HG03103 (cell line): ENCODE measurements at regions not wholly inside any gene's neighbourhood (a gene's known extent, or its start where the extent isn't known, plus 50 kb on each side); places are given as distances from the start of the nearest gene placed in this dataset.
"Not testable (repeated sequence)": the region's sequence is repeated elsewhere in the genome, so short reads cannot be mapped to it uniquely, and the experiment has no call there.

Source experiments
- ATAC-seq: cut with Tn5 transposase; IDR thresholded peaks from one replicate; pipeline ENCODE4 v1.9.1; 2021; ENCODE audit warnings: low read depth; ENCODE audit not compliant: unreplicated experiment

GRCh38 chr9:115300116-115300515 lies 182.2 kb upstream of the TNC start:
- no peak for ATAC-seq

DNA sequence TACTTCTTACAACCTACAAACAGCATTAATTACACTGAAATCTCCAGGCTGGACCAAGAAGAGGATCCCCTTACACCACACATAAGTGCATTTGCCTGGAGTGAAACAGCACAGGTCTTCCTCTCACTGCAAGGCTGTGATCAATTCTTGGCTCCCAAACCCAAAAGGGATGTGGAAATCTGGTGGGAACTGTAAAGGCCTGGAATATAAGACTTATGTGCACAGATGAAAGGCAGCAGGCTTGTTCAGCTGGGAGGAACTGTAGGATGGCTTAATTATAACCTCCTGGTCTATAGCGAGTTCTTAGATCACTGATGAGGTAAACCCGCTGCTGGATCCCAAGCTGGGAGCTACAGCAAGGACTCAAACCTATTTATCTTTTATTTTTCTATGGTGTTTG lies 182.9 kb upstream of the TNC start:
- no peak for ATAC-seq

DNA sequence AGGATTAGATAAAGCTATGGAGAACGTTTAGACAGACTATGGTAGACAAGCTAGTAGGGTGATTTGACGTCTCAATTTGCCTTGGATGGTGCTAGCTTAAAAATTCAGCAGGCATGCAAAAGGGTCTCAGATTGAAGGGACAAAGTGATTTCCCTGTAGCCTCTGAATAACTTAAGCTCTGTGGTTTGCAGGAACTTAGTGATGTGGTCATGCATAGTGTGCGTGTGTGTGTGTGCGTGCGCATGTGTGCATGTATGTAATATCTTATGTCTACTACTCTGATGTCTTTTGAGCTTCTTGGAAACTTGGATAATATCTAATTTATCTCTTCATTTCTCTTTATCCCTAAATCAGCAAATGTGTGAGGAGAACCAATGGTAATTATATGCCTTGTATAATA lies 183.6 kb upstream of the TNC start:
- ATAC-seq = no peak

GRCh38 chr9:115305543-115305942 lies 187.6 kb upstream of the TNC start:
- no peak for ATAC-seq

DNA sequence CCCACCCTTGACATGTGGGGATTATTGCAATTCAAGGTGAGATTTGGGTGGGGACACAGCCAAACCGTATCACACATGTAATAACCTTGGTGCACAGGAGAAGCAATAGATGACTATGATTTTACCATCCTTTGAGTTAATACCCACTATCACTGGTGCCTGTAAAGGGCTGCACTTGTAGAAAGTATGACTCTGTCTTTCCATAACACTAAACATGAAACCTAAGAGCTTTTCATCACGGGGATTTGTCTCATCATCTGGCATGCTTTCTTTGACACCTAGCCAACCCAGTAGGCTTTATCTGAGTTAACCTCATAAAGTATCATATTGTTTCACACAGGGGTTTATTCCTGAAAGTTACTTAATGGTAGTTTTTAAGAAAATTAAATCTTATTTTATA lies 188.9 kb upstream of the TNC start:
- ATAC-seq = no peak

DNA sequence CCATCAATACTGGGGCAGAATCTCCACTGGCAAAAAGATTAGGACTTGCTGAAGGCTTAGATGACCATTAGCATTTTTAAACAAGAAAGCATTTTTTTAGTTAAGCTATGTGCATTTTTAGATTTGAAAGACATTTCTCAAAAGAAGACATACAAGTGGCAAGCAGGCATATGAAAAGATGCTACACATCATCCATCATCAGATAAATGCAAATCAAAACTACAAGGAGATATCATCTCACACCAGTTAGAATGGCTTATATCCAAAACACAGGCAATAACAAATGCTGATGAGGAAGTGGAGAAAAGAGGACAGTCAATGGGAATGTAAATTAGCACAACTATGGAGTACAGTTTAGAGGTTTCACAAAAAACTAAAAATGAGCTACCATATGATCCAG lies 195.6 kb upstream of the TNC start:
- ATAC-seq = no peak

- no peak for ATAC-seq
Observed at GRCh38 chr9:115326461-115326860, 208.5 kb upstream of the TNC start.

DNA sequence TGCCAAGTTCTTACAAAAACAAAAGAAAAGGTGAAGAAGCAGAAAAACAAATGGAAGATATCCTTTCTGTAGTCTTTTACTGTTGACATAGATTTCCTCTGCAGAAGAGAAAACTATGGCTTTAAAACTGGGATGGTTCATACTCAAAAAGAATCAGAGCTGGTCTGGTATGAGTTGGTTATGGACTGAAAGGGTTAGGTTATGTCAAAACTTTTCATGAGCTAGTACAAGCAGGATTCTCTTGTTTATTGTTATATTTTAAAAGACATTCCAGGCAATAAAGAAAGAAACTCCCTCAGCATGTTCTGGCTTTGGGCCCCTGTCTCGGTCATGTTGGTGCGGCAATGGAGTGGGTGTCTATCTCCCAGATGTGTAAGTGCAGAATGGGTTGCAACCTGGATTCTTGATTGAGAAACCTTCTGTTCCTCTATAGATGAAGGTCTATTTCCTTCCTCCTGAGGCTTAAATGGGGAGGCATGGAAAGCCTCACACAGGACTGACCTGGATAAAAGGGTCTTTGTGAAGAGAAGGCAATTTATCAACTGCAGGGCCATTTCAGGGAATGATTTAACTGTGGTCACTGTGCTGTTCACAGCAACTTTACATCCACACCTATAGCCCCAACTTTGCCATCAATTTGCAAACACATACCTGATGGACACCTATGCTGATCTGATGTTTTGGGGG lies 209.6 kb upstream of the TNC start:
- ATAC-seq = no peak

DNA sequence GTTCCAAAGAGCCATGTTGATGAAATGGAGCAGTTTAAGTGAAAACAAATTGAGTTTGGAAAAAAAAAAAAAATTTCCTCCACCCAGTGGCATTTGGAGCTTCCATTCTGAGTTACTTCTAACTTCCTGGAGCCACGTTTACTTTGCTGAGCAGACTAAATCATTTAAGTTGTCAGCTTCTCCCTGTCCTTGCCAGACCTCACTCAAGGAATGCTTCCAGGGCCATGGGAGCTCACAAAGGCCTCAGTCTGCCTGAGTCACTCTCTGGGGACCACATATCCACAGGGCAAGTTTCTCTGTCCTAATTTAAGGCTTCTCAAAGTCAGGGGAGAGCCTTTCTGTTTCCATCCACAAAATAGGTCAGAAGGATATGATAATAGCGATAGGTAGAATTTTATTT lies 210.3 kb upstream of the TNC start:
- ATAC-seq = no peak

DNA sequence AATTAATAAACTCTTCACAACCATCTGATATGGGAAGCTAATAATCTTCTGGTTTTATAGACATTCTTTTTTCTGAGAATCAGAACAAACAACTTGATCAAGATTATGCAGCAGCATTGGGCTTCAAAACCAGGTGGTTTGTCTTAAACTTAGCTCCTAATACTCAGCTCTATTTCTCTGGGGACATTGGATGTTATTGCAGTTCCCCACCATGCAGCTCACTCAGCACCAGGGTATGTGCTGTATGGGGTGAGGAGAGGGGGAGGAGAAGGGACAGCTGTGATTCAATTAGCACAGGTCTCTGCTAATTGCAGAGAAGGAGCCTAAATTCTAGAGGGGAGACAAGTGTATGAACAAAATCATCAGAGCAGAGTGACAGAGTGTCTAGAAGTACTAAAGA lies 210.7 kb upstream of the TNC start:
- no peak for ATAC-seq

- no peak for ATAC-seq
Observed at GRCh38 chr9:115333277-115334070, 215.5 kb upstream of the TNC start.

DNA sequence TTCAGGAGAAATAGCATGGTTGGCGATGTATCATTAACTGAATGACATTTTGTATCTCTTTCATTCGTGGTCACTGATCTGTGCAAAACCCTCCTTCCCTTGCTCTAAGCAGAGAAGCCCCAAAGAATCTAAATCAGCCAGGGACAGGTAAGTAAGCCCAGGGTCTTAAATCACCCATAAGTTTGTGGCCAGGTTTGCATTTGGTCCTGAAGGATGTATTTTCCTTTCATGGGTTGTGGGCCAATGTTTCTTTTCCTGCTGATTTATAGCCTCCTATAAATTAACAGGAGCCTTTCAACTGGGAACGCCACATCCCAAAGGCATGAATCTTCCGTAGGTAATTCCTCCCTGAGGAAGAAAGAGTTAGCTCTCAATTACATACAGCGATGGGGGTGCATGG lies 217.5 kb upstream of the TNC start:
- no peak for ATAC-seq

GRCh38 chr9:115340314-115340713 lies 222.4 kb upstream of the TNC start:
- ATAC-seq = no peak

DNA sequence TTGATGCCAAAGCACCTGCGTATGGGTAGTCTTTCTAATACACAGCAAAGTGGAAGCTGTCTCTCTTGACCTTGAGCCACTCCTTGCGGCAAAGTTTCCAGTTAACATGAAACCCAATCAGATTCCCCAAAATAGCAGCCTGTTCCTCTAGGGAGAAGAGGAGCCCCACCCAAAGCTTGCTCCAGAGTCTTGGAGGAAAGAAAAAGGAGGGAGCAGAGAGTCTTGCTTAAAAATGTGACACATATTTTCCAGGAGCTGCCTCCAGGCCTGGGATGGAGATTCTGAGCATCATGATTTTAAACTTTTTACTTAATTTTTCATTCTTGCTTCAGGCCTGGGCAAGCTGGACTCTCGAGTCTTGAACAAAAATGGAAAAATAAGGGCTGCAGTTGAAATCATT lies 223.5 kb upstream of the TNC start:
- ATAC-seq = no peak

GRCh38 chr9:115347776-115348175 lies 229.8 kb upstream of the TNC start:
- not testable (repeated sequence) for ATAC-seq

DNA sequence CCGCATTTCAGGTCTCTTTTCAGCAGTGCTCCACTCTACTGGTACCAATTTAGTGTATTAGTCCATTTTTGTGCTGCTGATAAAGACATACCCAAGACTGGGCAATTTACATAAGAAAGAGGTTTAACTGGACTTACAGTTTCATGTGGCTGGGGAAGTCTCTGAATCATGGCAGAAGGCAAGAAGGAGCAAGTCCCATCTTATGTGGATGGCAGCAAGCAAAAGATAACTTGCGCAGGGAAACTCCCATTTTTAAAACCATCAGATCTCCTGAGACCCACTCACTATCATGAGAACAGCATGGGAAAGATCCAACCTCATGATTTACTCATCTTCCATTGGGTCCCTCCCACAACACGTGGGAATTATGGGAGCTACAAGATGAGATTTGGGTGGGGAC lies 231.0 kb upstream of the TNC start:
- not testable (repeated sequence) for ATAC-seq

- no peak for ATAC-seq
Observed at GRCh38 chr9:115349542-115349941, 231.6 kb upstream of the TNC start.

DNA sequence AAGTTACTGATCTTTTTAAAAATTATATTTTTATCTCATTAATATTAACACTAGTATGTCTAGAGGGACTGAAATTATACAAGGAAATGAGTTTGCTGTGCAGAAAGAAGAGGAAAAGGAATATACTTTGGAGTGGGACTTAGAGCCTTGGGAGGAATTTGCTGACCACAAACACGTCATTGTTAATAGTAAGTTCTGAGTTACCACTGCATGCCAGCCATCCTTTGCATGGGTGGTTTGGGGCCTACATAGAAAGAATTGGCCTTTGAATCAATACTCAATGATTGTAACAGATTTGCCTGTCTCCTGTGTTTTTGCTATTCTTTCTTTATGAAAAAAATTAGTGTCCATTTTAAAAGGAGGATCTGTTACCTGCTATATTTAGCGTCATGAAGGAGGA lies 232.6 kb upstream of the TNC start:
- ATAC-seq = no peak

- ATAC-seq = no peak
Observed at GRCh38 chr9:115353681-115354080, 235.7 kb upstream of the TNC start.

GRCh38 chr9:115357821-115358220 lies 239.9 kb upstream of the TNC start:
- no peak for ATAC-seq

- no peak for ATAC-seq
Observed at GRCh38 chr9:115359017-115359780, 241.2 kb upstream of the TNC start.

DNA sequence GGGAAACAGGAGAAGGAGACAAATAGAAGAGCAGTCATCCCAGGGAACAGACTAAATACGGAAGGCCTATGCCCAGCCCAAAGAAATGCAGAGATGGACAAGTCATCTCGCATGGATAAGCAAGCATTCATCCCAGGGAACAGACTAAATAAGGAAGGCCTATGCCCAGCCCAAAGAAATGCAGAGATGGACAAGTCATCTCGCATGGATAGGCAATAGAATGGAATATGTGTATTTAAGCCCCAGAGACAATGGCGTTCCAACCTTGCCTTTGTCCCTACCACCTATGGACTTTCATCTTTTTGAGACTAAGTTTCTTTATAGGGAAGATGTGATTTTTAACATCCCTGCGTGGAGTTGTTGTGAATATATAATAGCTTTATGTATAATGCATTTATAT lies 242.2 kb upstream of the TNC start:
- no peak for ATAC-seq
